ENCODE measurements at regions not wholly inside any gene's neighbourhood (a gene's known extent, or its start where the extent isn't known, plus 50 kb on each side); places are given as distances from the start of the nearest gene placed in this dataset.

- TF ChIP-seq CTCF (IDR thresholded peaks at IDR 0.05) (no peak), POLR2A (IDR thresholded peaks at IDR 0.05) (no peak)
Measured at GRCh38 chr7:145919712-145920111, 196.9 kb upstream of the CNTNAP2 start.

All from esophagus squamous epithelium (tissue), 4 donors.